ENCODE measurements at regions not wholly inside any gene's neighbourhood (a gene's known extent, or its start where the extent isn't known, plus 50 kb on each side); places are given as distances from the start of the nearest gene placed in this dataset.
"Not testable (repeated sequence)": the region's sequence is repeated elsewhere in the genome, so short reads cannot be mapped to it uniquely, and the experiment has no call there.

DNA sequence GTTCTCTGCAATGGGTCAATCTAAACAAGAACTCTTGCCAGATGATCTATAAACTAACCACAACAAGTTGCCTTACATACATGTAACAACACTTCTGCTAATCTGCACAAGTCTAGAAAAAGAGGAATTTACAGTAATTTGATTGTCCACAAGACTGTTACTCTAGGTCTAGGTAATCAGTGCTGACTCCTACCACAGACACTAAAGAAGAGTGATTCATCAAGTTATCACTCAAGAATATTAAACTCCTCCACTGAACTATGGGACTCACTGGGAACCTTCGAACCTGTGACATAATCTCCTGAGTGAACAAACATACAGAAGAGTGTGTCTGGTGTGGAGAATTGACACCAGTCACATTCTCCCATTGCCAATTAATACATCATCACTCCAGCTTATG lies 138.3 kb downstream of the ANXA2 start:
- DNase-seq (ENCODE audit: low spot score): no peak

DNA sequence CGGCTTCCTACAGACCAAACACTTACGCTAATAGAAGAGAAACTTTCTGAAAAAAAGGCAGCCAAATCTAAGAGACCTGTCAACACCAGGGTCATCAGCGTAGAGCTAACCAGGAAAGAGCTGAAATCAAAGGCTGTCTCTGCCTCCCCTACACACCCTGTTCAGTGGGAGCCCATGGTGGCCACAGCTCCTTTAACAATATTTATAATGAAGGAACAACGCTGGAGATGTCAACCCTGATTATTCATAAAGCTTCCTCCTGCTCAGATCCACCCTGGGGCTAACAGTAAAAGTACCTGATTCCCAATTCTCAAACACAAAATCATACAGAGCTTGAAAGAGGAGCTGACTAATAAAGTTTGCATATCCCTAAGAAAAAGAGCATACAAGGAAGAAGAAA lies 133.7 kb downstream of the ANXA2 start:
- no peak for DNase-seq (ENCODE audit: low spot score)

DNA sequence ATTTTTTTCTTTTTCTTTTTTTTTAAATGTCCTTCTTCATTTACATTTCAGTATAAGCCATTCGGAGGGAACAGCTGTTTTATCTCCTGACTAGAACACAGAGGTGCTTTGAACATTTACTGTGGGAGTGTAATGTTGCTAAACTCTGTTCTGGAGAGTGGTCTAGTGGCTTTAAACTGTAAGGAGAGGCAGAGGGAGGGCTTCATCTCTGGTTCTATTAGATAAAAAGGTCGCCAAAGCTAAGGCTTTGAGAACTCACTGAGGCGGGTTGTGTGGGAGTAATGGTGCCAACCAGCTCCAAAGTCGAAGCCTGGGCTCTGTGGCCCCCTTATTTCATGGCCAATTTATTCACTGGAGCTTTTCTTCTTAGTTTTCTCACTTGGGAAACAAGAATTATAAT lies 133.2 kb downstream of the ANXA2 start:
- DNase-seq (ENCODE audit: low spot score): no peak

DNA sequence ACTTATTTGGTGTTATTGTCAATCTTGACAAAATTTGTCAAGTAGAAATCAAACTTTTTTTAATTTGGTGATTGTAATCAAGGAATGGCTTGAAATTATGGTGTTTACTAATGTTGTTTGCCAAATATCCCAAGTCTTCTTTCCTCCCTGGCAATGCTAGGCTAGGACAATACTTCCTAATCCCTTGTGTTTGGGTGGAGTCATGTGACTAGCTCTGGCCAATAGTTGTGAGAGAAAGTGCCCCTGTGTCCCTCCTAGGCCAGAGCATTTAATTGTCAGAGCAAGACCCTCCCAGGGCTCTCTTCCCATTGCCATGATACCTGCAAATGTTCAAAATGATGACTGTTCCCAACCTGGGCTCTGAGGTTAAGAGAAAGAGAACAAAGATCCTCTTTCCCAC lies 132.7 kb downstream of the ANXA2 start:
- DNase-seq (ENCODE audit: low spot score): no peak

DNA sequence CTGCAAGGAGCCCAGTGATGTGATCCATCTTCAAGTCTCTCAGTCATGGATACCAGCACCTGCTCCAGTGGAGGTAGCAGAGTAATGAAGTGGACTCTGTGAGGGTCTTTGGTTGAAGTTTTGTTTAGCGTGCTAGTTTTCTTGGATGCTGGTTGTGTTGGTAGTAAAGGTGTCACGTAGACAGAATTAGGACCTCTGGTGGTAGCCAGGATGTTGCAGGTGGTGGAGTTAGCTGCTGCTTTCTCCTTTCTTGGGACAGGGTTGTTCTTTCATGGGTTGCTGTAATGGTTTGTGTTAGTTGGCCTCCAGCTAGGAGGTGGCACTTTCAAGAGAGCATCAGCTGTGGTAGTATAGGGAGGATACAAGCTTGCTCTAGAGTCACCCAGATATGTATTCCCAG lies 125.2 kb downstream of the ANXA2 start:
- no peak for DNase-seq (ENCODE audit: low spot score)

DNA sequence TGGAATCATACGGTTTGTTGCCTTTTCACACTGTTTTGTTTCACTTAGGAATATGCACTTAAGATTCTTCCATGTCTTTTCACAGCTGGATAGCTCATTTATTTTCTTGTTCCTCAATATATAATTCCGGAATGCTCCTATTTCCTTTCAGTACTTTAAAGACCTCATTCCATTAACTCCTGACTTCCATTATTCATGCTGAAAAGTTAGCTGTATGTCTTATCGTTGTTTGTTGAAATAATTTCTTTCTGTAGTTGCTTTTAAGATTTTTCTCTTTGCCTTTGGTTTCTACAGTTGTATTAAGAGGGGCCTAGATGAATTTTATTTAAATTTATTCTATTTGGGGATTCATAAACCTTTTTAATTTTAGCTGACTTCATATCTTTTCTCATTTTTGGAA lies 122.2 kb downstream of the ANXA2 start:
- DNase-seq (ENCODE audit: low spot score): no peak

DNA sequence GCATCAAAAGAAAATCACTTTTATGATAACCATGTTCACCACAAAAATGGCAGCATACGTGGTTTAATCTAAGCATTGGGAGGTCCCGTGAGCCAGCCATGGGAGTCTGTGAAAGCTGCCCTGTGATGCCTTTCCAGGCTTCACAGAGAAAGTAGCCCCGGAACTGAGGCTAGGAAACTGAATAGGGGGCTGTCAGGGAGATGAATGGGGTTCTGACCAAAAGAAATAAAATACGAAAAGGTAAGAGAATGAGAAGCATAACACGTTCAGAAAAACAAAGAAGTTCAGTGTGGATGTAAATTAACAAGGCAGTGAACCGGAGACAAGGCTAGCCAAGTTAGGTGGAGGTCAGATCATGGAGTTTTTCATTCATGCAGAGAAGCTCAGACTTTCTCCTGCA lies 118.9 kb downstream of the ANXA2 start:
- DNase-seq (ENCODE audit: low spot score): no peak

DNA sequence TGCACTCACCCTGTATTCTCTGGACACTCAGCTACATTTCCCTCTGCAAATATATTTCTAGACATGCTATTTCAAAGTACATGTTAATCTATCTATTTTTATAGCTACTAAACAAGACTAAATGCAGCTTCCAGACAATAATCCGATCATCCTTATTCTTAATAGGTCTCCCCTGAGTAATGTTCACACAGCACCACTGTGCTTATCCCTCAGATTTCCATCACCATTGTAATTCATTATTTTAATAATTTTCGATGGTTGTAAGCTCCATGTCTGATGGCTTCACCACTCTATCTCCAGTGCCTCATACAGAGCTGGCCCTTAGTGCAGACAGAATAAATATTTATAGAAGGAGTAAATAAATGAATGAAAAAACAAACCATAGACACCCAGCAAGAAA lies 117.5 kb downstream of the ANXA2 start:
- DNase-seq (ENCODE audit: low spot score): no peak

DNA sequence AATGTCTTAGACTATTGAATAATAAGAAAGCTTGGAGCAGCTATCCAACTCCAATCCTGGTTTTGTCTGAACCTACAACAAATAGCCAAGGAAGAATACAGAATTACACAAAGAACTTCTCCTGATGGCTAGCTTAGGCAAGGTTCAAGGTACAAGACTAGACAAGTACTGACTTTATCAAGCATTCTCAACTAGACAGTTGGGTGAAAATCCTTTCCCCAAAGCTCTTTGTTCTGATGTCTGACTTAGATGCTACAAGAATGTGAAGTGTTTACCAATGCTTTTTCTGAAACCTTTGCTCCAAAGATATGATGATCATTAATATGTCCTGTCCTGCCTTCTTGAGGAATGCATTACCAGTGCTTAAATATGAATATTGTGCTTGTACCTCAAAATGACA lies 113.8 kb downstream of the ANXA2 start:
- no peak for DNase-seq (ENCODE audit: low spot score)

DNA sequence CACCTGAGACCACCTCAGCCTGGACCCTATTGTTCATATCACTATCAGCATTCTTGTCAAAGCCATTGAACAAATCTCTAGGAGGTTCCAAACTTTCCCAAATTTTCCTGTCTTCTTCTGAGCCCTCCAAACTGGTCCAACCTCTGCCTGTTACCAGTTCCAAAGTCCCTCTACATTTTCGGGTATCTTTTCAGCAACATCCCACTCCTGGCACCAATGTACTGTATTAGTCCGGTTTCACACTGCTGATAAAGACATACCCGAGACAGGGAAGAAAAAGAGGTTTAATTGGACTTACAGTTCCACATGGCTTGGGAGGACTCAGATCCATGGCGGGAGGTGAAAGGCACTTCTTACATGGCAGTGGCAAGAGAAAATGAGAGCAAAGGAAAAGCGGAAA lies 101.9 kb downstream of the ANXA2 start:
- not testable (repeated sequence) for DNase-seq (ENCODE audit: low spot score)

DNA sequence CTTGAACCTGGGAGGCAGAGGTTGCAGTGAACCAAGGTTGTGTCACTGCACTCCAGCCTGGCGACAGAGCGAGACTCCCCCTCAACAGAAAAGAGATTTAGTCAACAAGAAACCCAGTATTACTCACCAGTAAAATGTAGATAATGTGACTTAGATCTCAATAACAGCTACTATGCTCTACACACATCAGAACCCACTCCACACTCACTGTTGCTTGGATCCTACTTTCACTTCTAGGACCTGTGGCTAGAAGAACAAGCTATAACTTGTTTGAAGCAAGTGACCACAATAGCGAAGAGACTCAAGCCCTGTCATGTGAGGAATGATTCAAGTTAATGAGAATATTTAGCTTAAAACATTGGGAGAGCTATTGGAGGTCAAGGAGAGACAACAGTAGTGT lies 100.7 kb downstream of the ANXA2 start:
- DNase-seq (ENCODE audit: low spot score): no peak

Data from SK-N-DZ (cell line).